Osteoblast (primary cell): ENCODE measurements at regions not wholly inside any gene's neighbourhood (a gene's known extent, or its start where the extent isn't known, plus 50 kb on each side); places are given as distances from the start of the nearest gene placed in this dataset.

ENCODE experiments used
- DNase-seq: peaks from one replicate; pipeline ENCODE4 v3.0.0; 2011; ENCODE audit warnings: low spot score, mixed read lengths; ENCODE audit not compliant: insufficient read length; ENCODE audit errors: missing footprints
- H2AFZ ChIP-seq: 2 replicates; pipeline ENCODE4 v1.6.0; 2011; ENCODE audit warnings: mild to moderate bottlenecking, low read length
- H3K27ac ChIP-seq: 2 replicates; pipeline ENCODE4 v1.5.1; 2011; ENCODE audit warnings: mild to moderate bottlenecking, low read depth, low read length, moderate library complexity
- H3K27me3 ChIP-seq: 2 replicates; pipeline ENCODE4 v1.6.0; 2012; ENCODE audit warnings: mild to moderate bottlenecking, control low read depth, inconsistent platforms, low read length, moderate library complexity; ENCODE audit not compliant: insufficient read depth
- H3K36me3 ChIP-seq: 2 replicates; pipeline ENCODE4 v1.5.1; 2011; ENCODE audit warnings: mild to moderate bottlenecking, low read length, control low read depth, moderate library complexity; ENCODE audit not compliant: insufficient read depth
- H3K4me1 ChIP-seq: 2 replicates; pipeline ENCODE4 v1.5.1; 2011; ENCODE audit warnings: mild to moderate bottlenecking, low read length, control low read depth, moderate library complexity; ENCODE audit not compliant: insufficient read depth
- H3K4me2 ChIP-seq: 2 replicates; pipeline ENCODE4 v1.6.0; 2011; ENCODE audit warnings: mild to moderate bottlenecking, low read length; ENCODE audit not compliant: insufficient read depth
- H3K4me3 ChIP-seq: fragments of 200-600 bp; sonication (generic); 3 replicates; pipeline ENCODE4 v1.5.1; 2012; ENCODE audit warnings: mild to moderate bottlenecking, low read length, inconsistent platforms; ENCODE audit not compliant: insufficient read depth
- H3K79me2 ChIP-seq: 2 replicates; pipeline ENCODE4 v1.6.0; 2012; ENCODE audit warnings: mild to moderate bottlenecking, low read length, control low read depth, inconsistent platforms; ENCODE audit not compliant: insufficient read depth
- H3K9me3 ChIP-seq: 2 replicates; pipeline ENCODE4 v1.5.1; 2011; ENCODE audit warnings: low read depth, low read length, control low read depth
- H4K20me1 ChIP-seq: 2 replicates; pipeline ENCODE4 v1.6.0; 2012; ENCODE audit warnings: mild to moderate bottlenecking, low read length, control low read depth; ENCODE audit not compliant: insufficient read depth
- TF ChIP-seq, protein P1 (sequence below): IDR thresholded peaks from 2 replicates; pipeline ENCODE4 v1.5.1; 2011; ENCODE audit warnings: mild to moderate bottlenecking, low read depth, low read length, moderate library complexity; ENCODE audit errors: extremely low read depth

DNA sequence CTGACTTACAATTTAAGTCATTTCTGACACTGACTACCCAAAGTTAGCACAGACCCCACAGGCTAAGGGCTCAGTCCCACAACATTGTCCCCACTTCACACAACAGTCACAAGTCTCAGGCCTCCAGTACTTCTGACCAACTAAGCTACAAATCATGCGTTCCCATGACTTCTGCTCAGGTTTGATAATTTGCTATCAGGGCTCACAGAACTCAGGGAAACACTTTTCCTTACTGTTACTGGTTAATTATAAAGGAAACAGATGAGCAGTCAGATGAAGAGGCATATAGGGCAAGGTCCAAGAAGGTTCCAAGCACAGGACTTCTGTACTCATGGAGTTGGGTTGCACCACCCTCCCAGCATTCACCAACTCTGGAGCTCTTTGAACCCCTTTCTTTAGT is 151.2 kb upstream of the TNR start:
- no peak for DNase-seq
- no peak overlapping the region for H3K27ac ChIP-seq
- H3K4me1 ChIP-seq: no peaks in the 10 kb centered on the region
- no peak overlapping the region for H2AFZ ChIP-seq
- H3K79me2 ChIP-seq: no peaks in the 10 kb centered on the region
- H3K27me3 ChIP-seq: no peaks in the 10 kb centered on the region
- H3K4me3 ChIP-seq: no peak overlapping the region
- TF ChIP-seq, protein P1, sequence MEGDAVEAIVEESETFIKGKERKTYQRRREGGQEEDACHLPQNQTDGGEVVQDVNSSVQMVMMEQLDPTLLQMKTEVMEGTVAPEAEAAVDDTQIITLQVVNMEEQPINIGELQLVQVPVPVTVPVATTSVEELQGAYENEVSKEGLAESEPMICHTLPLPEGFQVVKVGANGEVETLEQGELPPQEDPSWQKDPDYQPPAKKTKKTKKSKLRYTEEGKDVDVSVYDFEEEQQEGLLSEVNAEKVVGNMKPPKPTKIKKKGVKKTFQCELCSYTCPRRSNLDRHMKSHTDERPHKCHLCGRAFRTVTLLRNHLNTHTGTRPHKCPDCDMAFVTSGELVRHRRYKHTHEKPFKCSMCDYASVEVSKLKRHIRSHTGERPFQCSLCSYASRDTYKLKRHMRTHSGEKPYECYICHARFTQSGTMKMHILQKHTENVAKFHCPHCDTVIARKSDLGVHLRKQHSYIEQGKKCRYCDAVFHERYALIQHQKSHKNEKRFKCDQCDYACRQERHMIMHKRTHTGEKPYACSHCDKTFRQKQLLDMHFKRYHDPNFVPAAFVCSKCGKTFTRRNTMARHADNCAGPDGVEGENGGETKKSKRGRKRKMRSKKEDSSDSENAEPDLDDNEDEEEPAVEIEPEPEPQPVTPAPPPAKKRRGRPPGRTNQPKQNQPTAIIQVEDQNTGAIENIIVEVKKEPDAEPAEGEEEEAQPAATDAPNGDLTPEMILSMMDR: no peak
- no peak overlapping the region for H3K4me2 ChIP-seq
- no peaks in the 10 kb centered on the region for H3K9me3 ChIP-seq
- H4K20me1 ChIP-seq: no peaks in the 10 kb centered on the region
- H3K36me3 ChIP-seq: no peaks in the 10 kb centered on the region

DNA sequence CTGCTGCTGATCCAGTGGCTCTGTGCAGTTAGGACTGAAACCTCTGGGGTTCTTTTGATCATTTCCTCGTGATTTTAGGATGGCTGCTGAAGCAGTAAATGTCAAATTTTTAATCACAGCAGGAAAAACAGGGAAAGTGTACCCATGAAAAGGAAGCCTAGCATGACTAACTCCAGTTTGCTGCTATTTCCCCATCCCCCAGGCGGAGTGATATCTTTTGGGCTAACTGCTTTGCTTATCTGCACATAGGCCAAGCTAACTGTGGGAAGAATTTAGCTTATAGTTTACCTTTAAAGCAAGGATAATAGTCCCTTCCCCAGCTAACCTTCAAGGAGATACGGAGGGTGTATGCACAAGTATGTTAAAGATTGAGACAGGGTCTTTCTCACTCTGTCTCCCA is 149.8 kb upstream of the TNR start:
- no peak for DNase-seq
- H3K27ac ChIP-seq: no peak overlapping the region
- no peak overlapping the region for H2AFZ ChIP-seq

DNA sequence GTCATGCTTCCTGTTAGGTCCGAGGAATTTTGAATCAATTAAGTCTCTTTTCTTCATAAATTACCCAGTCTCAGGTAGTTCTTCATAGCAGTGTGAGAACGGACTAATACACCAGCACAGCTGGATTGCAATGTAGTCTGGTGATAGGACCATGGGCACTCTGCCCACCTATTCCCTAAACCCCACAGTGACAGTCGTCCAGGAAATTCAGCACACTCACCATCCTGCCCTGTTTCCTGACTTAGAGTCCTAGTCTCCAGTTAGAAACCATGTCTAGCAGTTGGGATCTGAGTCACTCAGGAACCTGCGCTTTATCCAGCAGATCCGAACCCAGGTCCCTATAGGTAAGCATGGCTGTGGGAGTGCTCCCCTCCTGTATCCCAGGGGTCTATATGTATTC is 149.3 kb upstream of the TNR start:
- Histone ChIP-seq H3K79me2 (no peaks in the 10 kb centered on the region), H2AFZ (no peak overlapping the region), H3K27ac (no peak overlapping the region), H3K4me2 (no peak overlapping the region), H3K36me3 (no peaks in the 10 kb centered on the region), H3K27me3 (no peaks in the 10 kb centered on the region), H4K20me1 (no peaks in the 10 kb centered on the region), H3K4me1 (no peaks in the 10 kb centered on the region), H3K4me3 (no peak overlapping the region), H3K9me3 (no peaks in the 10 kb centered on the region)
- TF ChIP-seq, protein P1: no peak
- DNase-seq: no peak

More for the DNA sequence above, 149.8 kb upstream of the TNR start:
- no peaks in the 10 kb centered on the region for H3K4me1 ChIP-seq
- TF ChIP-seq, protein P1: no peak
- no peaks in the 10 kb centered on the region for H3K36me3 ChIP-seq
- no peak overlapping the region for H3K4me2 ChIP-seq
- no peaks in the 10 kb centered on the region for H3K27me3 ChIP-seq
- no peak overlapping the region for H3K4me3 ChIP-seq
- H3K9me3 ChIP-seq: no peaks in the 10 kb centered on the region
- H3K79me2 ChIP-seq: no peaks in the 10 kb centered on the region
- no peaks in the 10 kb centered on the region for H4K20me1 ChIP-seq

GRCh38 chr1:175891783-175892309 is 148.5 kb upstream of the TNR start:
- no peak overlapping the region for H3K27ac ChIP-seq
- no peaks in the 10 kb centered on the region for H4K20me1 ChIP-seq
- H3K4me3 ChIP-seq: no peak overlapping the region
- H3K27me3 ChIP-seq: no peaks in the 10 kb centered on the region
- no peaks in the 10 kb centered on the region for H3K9me3 ChIP-seq
- H3K4me1 ChIP-seq: no peaks in the 10 kb centered on the region
- DNase-seq: no peak
- no peaks in the 10 kb centered on the region for H3K79me2 ChIP-seq
- TF ChIP-seq, protein P1: no peak
- no peaks in the 10 kb centered on the region for H3K36me3 ChIP-seq
- no peak overlapping the region for H3K4me2 ChIP-seq
- H2AFZ ChIP-seq: no peak overlapping the region
